AG20443 (cell line): ENCODE measurements at regions not wholly inside any gene's neighbourhood (a gene's known extent, or its start where the extent isn't known, plus 50 kb on each side); places are given as distances from the start of the nearest gene placed in this dataset.
A peak's percentile ranks its signal among the peaks of the same experiment; 100 is the strongest.

Experiments
- DNase-seq: peaks from one replicate; pipeline ENCODE4 v3.0.0; 2012; ENCODE audit warnings: low spot score, mixed read lengths

DNA sequence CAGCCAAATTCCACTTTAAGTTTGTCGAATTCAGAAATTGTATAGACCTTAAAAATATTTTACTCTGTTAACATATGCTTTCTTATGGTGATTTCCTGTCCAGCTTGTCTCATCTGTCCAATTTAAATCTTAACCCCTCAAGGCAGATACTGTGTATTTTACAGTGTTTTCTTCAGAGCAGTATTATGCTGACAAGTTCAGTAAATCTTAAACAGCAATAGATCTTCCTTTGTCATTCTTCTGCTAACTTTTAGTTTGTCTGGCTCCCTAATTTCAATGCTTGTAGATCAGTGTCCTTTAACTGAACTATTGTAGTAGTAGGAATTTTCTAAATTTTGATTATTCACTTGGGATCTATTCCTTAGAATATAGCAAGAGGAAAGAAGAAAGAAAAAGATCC, 52.8 kb upstream of the MEIS1 start:
- DNase-seq = no peak

DNA sequence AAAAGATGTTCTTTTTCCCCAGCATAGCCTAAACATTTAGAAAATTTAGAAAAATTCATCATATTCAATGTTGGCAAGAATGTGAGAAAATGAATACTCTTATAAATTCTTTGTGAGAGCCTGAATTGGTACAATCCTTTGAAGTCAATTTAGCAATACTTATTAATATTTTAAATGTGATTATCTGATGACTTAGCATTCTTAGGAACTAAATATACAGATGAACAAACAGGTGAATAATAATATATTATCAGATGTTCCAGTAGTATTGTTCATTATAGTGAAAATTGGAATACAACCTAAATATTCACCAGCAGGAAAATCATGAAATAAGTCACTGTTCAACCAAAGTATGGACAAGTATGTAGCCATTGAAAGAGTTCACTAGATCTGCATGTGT, 55.5 kb upstream of the MEIS1 start:
- DNase-seq = no peak

DNA sequence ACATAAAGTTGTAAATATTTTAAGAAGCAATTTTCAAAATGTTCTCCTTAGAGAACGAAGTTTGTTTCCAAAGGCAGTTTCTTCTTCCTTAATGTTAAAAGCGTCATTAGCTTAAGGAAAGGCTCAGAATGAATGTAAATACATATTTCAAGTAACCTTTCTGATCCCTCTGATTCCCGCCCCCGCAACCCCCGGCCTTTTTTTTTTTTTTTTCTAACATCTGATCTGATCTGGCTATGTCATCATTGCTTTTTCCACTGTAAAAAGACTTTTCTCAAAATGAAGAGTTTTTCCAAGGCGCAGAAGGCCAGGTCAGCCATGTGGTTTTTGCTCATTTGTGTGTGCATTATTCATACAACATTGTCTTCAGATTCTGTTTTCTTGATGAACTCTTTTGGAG, 57.1 kb upstream of the MEIS1 start:
- DNase-seq = no peak

DNA sequence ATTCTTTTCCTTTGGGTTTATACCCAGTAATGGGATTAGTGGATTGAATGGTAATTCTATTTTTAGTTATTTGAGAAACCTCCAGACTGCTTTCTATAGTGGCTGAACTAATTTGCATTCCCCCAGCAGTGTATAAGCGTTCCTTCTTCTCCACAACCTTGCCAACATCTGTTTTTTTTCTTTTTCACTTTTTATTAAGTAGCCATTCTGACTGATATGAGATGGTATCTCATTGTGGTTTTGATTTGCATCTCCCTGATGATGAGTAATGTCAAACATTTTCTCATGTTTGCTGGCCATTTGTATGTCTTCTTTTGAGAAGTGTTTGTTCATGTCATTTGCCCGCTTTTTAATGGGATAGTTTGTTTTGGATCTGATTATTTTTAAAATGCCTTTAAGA, 64.1 kb upstream of the MEIS1 start:
- no peak for DNase-seq

DNA sequence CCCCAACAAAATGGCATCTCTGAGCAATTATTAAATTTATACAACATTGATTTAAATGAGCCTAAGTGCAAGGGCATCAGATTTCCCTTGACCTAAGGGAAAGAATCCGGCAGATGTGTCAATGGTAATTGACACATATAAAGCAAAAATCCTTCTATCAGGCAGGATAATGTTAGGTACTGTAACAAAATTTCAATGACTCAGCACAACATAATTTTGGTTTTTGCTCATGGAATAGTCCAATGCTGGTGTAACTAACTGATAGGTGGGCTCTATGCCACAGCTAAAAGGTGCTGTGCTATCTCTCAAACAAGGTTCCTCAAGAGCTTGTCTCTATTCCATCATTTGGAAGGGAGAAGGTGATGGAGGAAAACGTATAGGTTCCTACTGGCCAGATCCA, 68.3 kb upstream of the MEIS1 start:
- no peak for DNase-seq

DNA sequence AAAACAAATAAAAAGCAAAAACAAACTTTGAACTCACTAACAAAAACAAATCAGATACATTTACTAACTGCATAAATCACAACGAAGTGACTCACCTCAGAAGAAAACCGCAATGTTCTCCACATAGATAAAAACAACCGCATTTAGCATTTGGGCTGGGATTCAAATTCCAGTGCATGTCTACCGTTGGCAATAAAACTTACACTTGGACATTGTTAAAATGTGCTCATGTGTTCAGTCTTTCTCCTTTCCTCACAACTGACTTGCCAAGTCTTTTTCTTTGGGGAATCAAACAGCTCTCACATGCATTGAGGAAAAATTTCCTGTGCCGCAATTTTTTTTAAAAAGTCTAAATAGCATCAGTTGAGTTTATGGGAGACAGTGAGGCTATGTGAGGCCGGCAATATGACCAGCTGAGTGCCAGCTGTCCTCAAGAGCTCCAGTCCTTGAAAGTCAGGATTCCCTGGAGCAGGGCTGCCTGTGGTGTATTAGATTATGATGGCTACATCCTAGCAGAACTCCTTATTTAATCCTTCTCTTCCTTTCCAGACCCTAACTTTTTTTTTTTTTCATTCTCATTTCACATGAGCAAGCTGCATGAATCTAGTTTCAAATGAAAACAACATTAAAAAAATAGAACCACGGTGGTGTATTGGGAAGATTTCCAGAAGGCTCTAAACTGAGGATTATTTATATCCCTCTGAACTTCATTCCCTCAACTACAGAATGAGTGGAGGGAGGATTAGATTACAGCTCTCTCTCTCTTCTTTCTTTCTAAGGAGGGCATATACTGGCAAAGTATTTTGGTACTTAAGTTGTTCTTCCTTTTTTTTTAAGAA, 70.2 kb upstream of the MEIS1 start:
- DNase-seq = peak; percentile 32

DNA sequence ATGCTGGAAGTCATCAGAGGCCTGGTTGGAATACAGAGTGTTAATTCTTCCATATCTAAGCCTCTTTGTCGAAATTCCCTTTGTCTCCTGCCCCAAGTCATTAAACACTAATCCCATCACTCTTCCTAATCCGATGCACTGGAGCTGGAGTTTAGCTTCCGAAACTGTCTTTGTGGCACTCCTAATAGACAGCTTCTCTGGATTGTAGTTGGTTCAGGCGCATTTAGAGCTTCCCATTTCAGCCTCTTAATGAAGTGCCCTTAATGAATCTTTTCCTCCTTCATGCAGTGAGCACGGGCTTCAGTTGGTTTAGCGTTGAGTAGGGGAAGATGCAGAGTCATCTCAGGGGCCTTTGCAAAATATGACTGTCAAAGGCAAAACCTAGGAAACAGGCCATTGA, 72.2 kb upstream of the MEIS1 start:
- no peak for DNase-seq

DNA sequence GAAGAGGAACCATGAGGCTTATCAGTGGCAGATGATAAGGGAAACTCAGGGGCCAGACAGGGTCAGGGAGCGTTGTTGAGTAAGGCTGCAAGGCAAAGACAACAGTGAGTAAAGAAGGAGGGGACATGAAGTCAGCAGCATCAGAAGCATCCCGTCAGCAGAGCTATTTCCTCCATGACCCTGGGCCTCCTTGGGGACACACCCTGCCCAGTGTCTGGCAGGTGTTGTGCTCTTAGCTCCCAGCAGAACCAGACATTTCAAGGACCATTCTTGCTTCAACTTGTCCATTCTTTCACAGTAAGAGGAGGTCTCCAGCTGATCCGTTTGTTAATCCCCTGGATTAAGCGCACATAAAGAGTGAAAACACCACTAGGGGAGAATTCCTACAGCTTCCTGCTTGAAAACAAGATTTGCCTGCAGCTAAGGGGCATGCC, 88.7 kb upstream of the MEIS1 start:
- DNase-seq = no peak

DNA sequence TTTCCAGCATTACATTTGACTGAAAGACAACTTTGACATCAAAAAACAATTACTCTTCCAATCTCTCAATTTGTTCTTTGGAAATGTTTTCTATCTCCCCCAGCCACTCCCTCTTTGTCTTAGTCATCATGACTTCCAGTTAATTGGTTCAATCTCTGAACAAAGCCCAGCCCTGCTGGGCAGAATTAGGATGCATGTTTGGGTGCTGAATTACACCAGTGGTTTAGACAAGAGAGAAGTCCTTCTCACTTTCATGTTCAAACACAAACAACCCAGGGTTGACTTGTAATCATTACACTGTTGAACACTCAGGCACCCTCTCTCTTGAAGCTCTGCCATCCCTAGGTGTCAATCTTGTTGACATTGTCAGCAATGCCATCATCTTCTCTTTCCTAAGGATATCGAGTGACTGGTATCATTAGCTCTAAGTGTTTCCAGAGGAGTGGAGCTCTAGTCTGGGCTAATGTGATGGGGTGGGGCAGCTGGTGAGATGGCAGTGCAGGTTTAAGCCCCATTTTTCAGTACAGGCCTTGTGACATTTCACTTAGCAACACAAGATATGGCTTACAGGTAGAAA, 90.8 kb upstream of the MEIS1 start:
- DNase-seq = no peak

DNA sequence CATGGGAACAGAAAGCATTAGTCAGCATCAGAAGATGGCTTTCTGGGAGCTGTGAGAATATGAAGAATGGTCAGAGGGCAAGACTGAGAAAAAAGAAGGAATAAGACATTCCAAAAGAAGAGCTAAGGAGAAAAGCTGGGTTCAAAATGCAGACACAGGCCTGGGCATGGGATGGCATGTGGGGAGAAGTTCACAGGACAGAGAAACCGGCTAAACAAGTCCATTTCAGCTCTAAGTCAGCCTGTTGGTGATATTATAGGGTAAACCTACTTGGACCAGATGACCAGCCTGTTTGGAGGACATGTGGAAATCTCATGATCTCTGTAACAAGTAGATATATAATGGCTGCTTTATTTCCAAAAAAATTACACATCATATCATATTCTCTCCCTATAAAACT, 91.7 kb upstream of the MEIS1 start:
- DNase-seq = no peak

DNA sequence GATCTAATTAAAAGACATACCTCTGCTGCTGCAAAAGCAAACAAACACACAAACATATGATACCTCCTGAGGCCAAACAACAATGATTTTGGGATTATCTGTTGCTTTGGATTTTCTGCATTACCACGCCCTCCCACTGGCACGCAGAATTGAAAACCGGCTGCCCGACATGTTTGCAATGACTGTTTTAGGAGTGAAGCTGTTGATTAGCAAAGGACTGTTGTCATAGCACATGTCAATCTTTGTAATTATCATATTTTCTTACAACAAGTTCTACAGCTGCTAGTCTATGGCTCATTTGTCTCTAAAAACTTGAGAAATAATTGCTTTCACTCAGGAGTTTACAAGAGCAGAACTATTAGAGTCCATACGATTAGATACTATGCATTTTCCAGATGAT, 94.4 kb upstream of the MEIS1 start:
- no peak for DNase-seq

DNA sequence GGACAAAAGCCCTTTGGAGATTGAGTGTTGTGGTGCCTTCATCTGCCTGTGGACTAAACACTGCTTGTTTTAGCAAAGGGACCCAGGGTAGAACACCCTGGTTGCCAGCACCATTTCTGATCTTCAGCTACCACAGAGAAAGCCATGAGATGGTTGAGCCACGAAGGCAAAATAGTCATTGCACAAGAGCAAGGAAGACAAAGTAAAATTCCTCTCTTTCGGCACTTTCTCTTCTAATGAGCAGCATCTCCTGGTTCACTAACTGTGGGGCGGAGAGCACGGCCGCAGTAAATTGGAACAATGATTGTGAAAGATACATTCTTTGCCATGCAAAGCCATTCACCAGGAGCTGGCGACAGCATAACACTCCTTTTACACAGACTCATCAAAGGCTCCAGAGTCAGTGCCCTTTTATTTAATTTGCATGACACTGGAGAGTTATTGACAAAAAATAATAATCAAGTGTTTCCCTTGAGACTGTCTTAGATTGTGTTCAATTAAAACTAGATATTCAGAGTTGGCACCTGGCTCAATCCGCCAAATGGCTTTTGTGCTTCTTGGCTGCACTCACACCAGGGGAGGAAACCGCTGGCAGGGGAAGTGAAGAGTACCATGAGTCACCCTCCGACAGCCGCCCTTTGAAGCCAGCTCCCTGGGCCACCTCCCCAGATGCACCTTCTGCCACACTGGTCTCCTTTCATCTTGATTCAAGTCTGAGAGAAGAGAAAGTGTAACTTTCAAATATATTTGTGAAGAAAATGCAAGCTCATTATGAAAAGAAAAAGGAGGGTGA, 100.5 kb upstream of the MEIS1 start:
- peak; percentile 19 for DNase-seq

DNA sequence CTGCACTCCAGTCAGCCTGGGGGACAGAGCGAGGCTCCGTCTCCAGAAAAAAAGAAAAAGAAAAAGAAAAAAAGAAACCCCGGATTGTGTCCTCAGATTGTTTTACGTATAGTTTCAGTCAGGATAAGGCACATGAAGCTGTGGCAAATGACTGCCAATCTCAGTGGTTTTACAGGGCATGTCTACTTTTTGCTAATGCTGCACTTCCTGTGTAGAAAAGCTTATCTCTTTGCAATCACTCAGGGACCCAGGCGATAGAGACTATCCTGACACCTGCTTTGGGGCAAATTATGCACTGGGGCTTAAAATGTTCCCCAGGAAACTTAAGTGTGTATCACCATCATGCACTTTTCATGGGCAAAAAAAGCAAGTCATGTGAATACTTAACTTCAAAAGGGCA, 103.7 kb upstream of the MEIS1 start:
- DNase-seq = no peak

DNA sequence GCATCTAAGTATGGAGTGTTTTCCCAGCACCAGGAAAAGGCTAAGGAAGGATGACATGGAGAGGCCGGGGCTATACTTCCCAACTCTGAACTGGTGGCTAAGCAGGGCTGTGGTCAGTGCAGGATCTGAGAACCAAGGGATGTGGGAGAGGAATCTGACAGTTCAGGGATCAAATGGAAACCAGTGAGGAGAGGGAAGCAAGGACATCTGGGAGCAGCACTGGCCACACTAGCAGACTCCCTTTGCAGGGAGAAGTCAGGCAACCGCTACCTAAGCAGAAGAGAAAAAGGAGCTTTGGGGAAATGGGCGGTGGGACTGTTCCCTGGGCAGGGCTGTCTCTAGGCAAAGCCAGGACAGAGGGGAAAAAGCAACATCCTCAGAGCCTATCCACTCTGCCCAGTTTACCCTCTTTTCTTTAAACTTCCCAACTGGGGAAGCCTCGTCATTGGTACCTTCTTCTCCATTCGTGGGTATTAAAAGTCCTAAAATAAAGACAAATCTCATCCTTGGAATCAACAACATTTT, 105.8 kb upstream of the MEIS1 start:
- DNase-seq = no peak

DNA sequence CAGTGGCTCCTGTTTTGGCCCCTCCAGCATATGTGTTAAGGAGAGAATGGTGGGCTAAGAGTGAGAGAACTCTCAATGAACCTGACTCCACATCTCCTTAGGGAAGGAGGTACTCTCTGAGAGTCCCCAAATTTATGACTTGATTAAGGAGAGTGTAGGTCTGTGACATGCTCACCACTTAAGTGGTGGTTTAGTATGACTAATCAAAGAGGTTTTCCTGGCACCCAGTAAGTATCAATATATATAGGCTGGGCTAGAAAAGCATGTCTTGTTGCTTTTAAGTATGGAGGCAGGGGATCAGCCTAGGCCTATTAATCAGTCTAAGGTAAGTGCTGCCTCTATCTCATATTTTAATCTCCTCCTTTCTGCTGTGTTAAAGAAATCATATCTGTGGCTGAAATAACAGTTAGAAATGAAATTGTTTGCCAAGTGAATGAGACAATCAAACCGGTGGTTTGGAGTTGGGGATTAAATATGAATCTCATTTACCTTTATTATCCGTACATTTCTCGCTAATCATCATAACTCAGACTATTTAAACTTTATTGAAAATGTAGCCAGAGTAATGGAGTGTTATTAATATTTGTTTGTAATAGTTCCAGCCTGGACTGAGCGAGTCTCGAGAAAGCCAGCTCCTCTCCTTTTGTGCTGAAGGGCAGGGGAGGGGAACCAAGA, 107.7 kb upstream of the MEIS1 start:
- DNase-seq = no peak

DNA sequence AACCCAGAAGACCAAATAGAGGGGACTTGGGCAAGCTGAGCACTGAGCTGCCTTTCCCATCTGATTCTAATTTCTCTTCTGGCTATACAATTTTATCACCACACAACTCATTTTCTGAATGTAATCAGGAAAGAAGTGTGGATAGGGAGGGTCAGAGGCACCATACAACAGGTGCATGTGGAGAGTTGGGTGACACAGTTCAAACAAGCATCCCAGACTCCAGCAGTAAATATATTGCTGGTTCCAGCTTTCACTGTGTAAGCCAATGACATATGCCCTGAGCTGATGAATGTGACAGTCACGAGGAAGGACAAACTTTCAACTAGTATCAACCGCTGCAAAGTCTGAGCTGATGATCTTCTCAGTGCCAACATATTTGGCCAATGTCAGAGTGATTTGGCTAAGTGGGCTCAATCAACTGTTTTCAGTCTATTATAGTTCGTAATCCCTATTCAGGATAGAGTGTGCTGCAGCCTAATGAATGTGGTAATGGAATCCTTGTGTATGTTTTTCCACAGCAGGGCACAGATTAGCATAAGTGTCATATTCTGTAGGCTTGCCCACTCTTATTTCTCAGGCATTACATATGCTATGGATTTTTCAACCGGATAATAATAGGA, 109.9 kb upstream of the MEIS1 start:
- no peak for DNase-seq

DNA sequence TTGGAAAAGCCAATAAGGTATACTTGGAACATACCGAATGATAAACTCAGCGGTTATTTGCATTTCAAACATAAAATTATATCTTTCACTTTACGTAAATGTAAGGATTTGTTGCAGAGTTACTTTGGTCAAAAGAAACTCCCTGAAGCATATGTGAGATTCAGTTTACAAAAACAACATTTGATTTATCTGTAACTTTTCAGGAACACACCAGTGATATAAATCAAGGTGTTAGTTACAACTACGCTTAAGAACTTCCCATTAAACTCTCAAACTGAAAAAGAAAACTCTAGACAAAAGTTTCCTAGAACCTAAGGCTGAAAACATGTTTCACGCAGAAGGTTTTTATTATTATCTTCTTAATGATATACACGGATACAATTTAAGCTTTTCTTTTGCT, 110.6 kb upstream of the MEIS1 start:
- DNase-seq = no peak

DNA sequence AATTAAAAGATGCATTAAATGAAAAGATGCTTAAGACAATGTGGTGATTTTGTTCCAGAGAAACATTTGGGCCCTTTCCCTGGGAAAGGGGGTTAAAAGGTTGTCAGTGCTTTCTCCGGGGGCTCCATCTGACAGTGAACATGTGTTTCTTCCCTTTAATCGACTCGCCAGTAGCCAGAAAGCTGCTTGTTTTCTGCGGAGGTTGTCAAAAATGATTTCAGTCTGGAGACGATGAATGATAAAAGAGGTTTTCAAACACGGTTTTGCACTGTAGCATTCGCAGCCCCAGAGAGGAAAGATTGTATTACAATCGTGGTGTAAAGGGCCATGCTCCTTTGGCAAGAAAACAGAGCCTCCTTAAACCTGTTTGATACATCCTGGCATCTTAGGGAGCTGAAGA, 111.5 kb upstream of the MEIS1 start:
- DNase-seq = no peak

DNA sequence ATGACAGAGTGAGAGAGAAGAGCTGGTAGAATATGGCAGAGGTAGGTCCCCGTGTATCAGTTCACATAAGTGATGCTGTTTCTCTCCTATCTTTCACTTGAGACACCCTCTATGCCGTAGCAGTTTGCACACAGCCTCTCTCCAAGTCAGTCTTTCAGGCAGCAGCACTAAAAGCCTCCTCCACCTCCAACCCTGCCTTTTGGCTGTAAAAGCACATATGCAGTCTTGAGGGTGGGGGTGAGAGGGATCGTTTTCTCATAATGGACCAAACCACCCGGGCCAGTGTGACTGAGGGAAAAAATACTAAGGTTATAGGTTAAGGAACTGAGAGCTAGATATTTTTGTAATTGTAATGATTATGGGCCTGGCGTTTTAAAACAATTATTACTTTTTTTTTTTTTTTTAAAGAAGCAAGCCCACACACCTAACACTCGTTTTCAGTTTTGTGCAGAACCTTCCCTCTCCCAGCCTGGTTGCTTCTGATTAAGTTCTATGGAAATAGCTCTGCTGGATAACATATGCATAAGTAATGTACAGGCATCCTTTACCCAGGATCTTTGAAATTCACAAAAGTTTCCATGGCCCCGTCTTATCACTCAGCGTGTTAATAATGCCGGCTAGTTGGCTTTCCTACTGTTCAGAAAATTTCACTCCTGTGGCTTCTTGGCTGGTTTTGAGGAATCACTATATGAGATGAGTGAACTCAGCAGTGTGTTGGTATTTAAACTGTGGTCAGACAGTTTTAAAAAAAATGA, 112.2 kb upstream of the MEIS1 start:
- DNase-seq = no peak

DNA sequence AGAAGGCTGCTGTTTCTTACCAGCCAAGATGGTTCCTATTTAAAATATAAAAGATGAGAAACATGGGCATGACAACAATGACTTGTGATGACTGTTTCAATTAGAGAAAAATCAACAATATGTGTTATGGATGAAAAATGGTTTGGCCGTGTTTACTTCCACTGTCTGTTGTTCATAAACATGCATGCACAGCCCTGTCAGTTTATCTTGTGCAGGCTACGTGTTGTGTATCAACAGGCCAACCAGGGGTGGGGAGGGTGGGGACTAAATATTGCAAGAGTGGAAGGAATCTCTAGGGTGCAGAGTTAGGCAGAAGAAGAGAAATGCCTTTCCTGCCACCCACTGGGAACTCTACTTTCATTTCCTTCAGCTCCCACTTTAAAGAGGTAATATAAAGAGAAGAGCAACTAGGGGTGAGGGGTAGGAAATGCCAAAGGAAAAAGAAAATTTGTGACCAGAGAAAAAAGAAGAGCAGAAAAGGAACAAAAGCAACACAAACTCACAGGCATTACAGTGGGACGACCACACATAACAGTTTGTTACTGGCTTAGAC, 116.8 kb upstream of the MEIS1 start:
- DNase-seq = no peak
